H7 (cell line): ENCODE measurements at regions not wholly inside any gene's neighbourhood (a gene's known extent, or its start where the extent isn't known, plus 50 kb on each side); places are given as distances from the start of the nearest gene placed in this dataset.

ENCODE experiments used
- DNase-seq: peaks from one replicate; pipeline ENCODE4 v3.0.0; 2012
- H3K27me3 ChIP-seq: 2 replicates; pipeline ENCODE4 v1.6.0; 2011; ENCODE audit warnings: mild to moderate bottlenecking, low read length; ENCODE audit not compliant: control insufficient read depth, insufficient read depth
- H3K36me3 ChIP-seq: replicated peaks from 2 replicates; pipeline ENCODE4 v1.5.1; 2011; ENCODE audit warnings: low read length; ENCODE audit not compliant: control insufficient read depth, insufficient read depth
- H3K4me3 ChIP-seq: 2 replicates; pipeline ENCODE4 v1.5.1; 2011; ENCODE audit warnings: low read depth, mild to moderate bottlenecking, control low read depth, low read length, moderate library complexity; ENCODE audit not compliant: insufficient read depth

DNA sequence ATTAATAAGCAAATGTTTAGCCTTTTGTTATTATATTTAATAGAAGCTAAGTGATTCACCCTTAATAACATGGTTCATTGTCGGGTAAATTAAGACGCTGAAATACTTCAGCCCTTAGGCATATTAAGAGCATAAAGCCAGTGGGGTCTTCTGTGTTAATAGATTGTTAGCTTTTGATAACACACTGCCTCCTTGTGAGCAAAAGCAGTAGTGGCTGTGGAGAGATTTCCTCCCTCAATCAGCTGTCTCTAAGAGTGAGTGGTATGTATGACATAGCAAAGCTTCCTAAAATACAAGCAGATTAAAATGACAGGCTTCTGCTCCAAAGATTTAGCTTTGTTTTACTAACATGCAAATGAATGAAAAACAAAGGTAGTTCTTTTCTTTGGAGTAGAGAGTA is 143.7 kb upstream of the SYT4 start:
- peak; percentile 8 for DNase-seq
- no peaks in the 10 kb centered on the region for H3K27me3 ChIP-seq

GRCh38 chr18:43422518-43422917 is 145.2 kb upstream of the SYT4 start:
- no peak overlapping the region for H3K4me3 ChIP-seq
- H3K36me3 ChIP-seq, result no peaks in the 10 kb centered on the region
- no peaks in the 10 kb centered on the region for H3K27me3 ChIP-seq
- DNase-seq, result peak; percentile 14

More for the DNA sequence above, 143.7 kb upstream of the SYT4 start:
- Histone ChIP-seq H3K4me3 (no peak overlapping the region), H3K36me3 (no peaks in the 10 kb centered on the region)

GRCh38 chr18:43435851-43436250 is 158.6 kb upstream of the SYT4 start:
- no peaks in the 10 kb centered on the region for H3K27me3 ChIP-seq

DNA sequence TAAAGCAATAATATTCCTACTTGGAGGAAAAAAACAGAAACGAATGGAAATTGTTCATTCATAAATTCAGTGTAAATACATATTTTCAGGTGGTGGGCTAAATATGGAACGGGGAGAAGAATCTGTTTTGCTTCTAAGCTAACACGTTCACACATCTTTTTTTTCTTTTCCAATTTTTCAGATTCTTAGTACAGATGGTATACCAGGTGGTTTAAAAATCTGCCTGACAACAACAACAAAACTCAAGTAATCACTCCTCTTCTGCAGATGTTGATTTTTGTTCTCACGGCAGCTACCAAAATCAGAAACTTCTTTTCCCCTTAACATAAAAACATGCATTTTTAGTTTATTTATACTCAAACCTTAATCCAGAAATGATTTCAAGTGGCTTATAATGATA is 164.8 kb upstream of the SYT4 start:
- Histone ChIP-seq H3K36me3 (no peaks in the 10 kb centered on the region), H3K4me3 (no peak overlapping the region), H3K27me3 (no peaks in the 10 kb centered on the region)
- no peak for DNase-seq

More at GRCh38 chr18:43435851-43436250, 158.6 kb upstream of the SYT4 start:
- no peak overlapping the region for H3K4me3 ChIP-seq
- DNase-seq, result no peak
- H3K36me3 ChIP-seq, result no peaks in the 10 kb centered on the region

DNA sequence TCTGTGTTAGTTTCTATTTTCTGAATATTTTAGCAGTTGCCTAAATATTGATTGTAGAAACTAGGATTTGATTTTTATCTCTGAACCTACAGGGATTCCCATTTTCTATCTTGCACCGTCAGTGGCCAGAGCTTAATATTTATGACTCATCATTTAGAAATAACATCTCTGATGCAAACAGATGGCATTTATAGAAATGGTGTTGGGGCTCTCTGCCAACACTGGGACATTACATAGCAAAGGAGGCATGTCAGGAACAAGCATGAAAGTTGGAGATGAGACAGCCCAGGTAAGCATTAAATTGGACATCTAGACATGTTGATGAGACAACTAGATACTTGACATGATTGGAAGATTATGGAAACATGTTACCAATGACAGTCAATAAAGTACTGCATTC is 165.3 kb upstream of the SYT4 start:
- Histone ChIP-seq H3K4me3 (no peak overlapping the region), H3K36me3 (no peaks in the 10 kb centered on the region), H3K27me3 (no peaks in the 10 kb centered on the region)
- DNase-seq, result no peak

DNA sequence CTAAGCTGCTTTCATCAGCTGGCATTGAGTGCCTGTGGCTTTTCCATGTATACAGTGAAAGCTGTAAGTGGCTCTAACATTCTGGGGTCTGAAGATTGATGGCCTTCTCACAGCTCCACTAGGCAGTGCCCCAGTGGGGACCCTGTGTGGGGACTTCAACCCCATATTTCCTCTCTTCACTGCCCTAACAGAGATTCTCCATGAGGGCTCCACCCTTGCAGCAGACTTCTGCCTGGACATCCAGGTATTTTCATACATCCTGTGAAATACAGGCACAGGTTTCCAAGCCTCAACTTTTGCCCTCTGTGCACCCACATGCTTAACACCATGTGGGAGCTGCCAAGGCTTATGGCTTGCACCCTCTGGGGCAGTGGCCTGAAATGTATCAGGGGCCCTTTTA is 188.2 kb upstream of the SYT4 start:
- DNase-seq, result no peak
- Histone ChIP-seq H3K27me3 (no peaks in the 10 kb centered on the region), H3K4me3 (no peak overlapping the region), H3K36me3 (no peaks in the 10 kb centered on the region)

GRCh38 chr18:43471873-43472272 is 194.6 kb upstream of the SYT4 start:
- no peak for DNase-seq
- no peaks in the 10 kb centered on the region for H3K27me3 ChIP-seq
- no peaks in the 10 kb centered on the region for H3K36me3 ChIP-seq
- H3K4me3 ChIP-seq, result no peak overlapping the region

DNA sequence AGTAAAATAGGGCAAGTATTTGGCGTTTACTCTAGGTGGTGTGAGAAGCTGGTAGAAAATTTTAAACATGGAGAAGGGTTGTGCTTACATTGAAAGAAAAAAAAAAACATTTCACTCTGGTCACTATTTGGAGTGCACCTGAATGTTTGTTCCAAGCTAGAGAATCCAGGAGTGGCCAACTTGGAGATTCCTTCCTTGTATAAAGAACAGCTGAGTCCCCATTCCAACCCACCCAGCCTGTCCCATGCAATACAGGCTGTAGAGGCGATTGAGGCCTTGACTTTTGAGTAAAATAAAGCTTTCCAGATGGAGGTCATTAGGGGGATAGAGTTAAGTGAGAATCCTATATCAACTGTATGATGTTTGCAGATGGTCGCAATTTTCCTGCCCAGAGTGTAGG is 203.8 kb upstream of the SYT4 start:
- no peak for DNase-seq
- Histone ChIP-seq H3K27me3 (no peaks in the 10 kb centered on the region), H3K36me3 (no peaks in the 10 kb centered on the region), H3K4me3 (no peak overlapping the region)

GRCh38 chr18:43482136-43482535 is 204.8 kb upstream of the SYT4 start:
- H3K36me3 ChIP-seq, result no peaks in the 10 kb centered on the region; the same call in 1 of the 2 replicates
- no peak overlapping the region for H3K4me3 ChIP-seq
- DNase-seq, result no peak
- H3K27me3 ChIP-seq, result no peaks in the 10 kb centered on the region

DNA sequence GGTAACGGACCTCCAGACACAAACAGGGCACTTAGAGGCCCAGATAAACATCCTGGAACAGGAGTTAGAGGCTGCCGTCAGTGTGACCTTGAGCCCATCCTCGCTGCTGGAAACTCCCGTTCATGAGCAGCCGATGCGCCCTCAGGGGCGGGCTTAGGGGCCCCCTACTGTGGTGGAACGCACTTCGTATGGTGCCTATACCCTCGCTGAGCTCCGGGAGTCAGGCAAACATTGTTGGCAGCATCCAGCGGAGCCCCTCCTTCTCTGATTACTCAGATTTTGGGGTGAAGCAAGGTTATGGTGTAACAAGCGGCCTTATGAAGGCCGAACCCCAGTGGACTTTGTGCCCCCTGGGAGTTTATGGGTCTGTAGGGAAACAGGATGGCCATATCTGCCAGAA is 205.3 kb upstream of the SYT4 start:
- Histone ChIP-seq H3K4me3 (no peak overlapping the region), H3K36me3 (no peaks in the 10 kb centered on the region; the same call in 1 of the 2 replicates), H3K27me3 (no peaks in the 10 kb centered on the region)
- no peak for DNase-seq

DNA sequence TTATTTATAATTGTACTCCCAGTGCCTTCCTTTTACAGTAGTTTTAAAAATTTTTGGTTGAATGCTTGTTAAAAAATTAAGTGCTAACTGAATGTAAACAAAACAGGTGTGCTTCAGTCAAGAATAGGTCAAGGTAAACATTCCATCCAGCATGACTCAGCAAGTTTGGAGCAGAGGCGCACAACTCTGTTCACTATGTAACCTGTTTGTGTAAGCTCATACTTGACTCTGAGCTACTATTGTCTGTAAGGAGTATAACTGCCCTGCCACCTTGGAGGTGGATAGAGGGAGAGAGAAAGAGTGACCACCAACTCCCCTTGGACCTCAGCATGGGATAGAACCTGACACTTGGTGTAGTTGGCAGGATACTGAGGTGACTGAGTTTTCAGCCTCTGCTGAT is 207.4 kb upstream of the SYT4 start:
- no peaks in the 10 kb centered on the region; the same call in 1 of the 2 replicates for H3K36me3 ChIP-seq
- no peak overlapping the region for H3K4me3 ChIP-seq
- H3K27me3 ChIP-seq, result no peaks in the 10 kb centered on the region
- DNase-seq, result no peak

GRCh38 chr18:43485545-43485963 is 208.3 kb upstream of the SYT4 start:
- no peak overlapping the region for H3K4me3 ChIP-seq
- no peak for DNase-seq
- H3K27me3 ChIP-seq, result no peaks in the 10 kb centered on the region

GRCh38 chr18:43486462-43486861 is 209.2 kb upstream of the SYT4 start:
- H3K4me3 ChIP-seq, result no peak overlapping the region
- no peak for DNase-seq
- no peaks in the 10 kb centered on the region; the same call in 1 of the 2 replicates for H3K36me3 ChIP-seq
- H3K27me3 ChIP-seq, result no peaks in the 10 kb centered on the region

More at GRCh38 chr18:43485545-43485963, 208.3 kb upstream of the SYT4 start:
- no peaks in the 10 kb centered on the region; the same call in 1 of the 2 replicates for H3K36me3 ChIP-seq

GRCh38 chr18:43501099-43501498 is 223.8 kb upstream of the SYT4 start:
- Histone ChIP-seq H3K27me3 (no peaks in the 10 kb centered on the region), H3K36me3 (no peaks in the 10 kb centered on the region), H3K4me3 (no peak overlapping the region)
- DNase-seq, result no peak

DNA sequence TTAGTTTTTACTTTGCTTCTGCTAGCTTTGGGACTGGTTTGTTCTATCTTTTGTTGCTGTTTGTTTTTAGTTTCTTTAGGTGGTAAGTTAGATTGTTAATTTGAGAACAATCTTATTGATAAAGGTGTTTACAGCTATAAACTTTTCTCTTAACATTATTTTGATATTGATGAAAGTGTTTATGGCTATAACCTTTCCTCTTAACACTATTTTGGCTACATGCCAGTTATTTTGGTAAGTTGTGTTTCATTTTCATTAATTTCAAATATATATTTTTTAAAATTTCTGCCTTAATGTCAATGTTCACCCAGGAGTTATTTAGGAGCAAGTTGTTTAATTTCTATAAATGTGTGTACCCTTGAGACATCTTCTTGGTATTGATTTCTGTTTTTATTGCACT is 229.6 kb upstream of the SYT4 start:
- H3K27me3 ChIP-seq, result no peaks in the 10 kb centered on the region
- H3K4me3 ChIP-seq, result no peak overlapping the region
- no peak for DNase-seq
- no peaks in the 10 kb centered on the region for H3K36me3 ChIP-seq

DNA sequence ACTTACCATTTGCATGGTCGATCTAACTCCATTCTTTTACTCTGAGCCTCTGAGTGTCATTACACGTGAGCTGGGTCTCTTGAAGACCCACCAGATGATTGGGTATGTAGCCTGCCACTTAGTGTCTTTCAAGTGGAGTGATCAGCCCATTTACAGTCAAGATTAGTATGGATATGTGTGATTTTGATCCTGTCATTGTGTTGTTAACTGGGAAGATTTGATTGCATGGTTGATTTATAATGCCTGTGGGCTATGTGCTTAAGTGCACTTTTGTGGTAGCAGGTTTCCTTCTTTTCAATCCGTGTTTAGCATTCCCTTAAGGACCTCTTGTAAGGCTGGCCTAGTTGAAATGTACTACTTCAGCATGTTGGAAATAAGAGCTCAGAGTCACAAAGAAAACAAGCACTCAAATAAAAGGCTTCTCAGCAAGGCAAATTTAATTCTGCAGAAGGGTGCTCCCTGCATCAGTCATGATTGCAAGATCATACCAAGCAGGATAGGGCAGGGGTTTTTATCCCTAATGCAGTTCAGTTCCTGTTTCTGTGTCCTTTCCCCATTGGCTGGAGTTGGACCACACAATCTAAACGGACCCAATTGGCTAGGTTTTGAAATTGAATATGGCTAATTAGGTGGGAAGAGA is 230.7 kb upstream of the SYT4 start:
- Histone ChIP-seq H3K4me3 (no peak overlapping the region), H3K36me3 (no peaks in the 10 kb centered on the region), H3K27me3 (no peaks in the 10 kb centered on the region)
- no peak for DNase-seq
